PFSK-1 (cell line): ENCODE measurements at regions not wholly inside any gene's neighbourhood (a gene's known extent, or its start where the extent isn't known, plus 50 kb on each side); places are given as distances from the start of the nearest gene placed in this dataset.

Source experiments
- SIN3A ChIP-seq: IDR thresholded peaks from 2 replicates; pipeline ENCODE4 v1.6.1; 2012; ENCODE audit warnings: mild to moderate bottlenecking, low read length, moderate library complexity, borderline replicate concordance; ENCODE audit not compliant: insufficient read depth
- TF ChIP-seq, protein P1 (sequence below), 2 experiments: IDR thresholded peaks; 2 replicates each; pipeline versions ENCODE4 v1.6.1 to v1.8.0; 2011 to 2012; ENCODE audit warnings: low read depth in 2 of 2, low read length in 2 of 2, control low read depth in 1 of 2, inconsistent platforms in 1 of 2, mild to moderate bottlenecking in 1 of 2, moderate library complexity in 1 of 2; ENCODE audit not compliant: insufficient read depth in 1 of 2

DNA sequence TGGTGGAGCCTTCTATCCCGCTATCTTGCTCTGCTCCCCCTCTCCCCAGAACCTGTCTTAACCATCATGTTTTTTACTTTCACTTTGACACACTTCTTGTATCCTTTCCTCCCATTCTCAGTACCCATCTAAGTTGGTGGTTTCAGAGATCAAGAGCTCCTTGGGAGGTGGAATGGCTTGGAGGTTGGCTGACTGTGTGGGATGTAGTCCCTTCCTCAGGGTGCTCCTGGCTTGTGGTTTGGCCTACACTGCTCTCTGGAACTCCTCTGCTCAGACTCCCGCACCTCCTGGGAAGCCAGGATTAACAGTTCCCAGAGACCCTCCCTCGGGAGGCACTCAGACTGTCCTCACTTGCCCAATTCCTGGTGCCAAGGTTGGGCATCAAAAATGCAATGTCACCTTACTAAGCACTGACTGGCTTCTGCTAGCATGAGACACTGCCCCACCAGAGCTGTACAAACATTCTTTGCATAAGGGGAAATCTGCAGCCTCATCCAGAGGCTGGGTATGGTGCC lies 93.1 kb upstream of the NAMPT start:
- TF ChIP-seq SIN3A: no peak
- TF ChIP-seq, protein P1, sequence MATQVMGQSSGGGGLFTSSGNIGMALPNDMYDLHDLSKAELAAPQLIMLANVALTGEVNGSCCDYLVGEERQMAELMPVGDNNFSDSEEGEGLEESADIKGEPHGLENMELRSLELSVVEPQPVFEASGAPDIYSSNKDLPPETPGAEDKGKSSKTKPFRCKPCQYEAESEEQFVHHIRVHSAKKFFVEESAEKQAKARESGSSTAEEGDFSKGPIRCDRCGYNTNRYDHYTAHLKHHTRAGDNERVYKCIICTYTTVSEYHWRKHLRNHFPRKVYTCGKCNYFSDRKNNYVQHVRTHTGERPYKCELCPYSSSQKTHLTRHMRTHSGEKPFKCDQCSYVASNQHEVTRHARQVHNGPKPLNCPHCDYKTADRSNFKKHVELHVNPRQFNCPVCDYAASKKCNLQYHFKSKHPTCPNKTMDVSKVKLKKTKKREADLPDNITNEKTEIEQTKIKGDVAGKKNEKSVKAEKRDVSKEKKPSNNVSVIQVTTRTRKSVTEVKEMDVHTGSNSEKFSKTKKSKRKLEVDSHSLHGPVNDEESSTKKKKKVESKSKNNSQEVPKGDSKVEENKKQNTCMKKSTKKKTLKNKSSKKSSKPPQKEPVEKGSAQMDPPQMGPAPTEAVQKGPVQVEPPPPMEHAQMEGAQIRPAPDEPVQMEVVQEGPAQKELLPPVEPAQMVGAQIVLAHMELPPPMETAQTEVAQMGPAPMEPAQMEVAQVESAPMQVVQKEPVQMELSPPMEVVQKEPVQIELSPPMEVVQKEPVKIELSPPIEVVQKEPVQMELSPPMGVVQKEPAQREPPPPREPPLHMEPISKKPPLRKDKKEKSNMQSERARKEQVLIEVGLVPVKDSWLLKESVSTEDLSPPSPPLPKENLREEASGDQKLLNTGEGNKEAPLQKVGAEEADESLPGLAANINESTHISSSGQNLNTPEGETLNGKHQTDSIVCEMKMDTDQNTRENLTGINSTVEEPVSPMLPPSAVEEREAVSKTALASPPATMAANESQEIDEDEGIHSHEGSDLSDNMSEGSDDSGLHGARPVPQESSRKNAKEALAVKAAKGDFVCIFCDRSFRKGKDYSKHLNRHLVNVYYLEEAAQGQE (IDR thresholded peaks at IDR 0.05; ENCODE audit: insufficient read depth in 1 of 2, low read depth in 2 of 2, low read length in 2 of 2): no peak
